Mesenteric fat pad (tissue), 1 donor: ENCODE measurements at regions not wholly inside any gene's neighbourhood (a gene's known extent, or its start where the extent isn't known, plus 50 kb on each side); places are given as distances from the start of the nearest gene placed in this dataset.

Experiments
- DNase-seq: peaks from one replicate; pipeline ENCODE4 v3.0.0-alpha.2; 2020; ENCODE audit warnings: low spot score
- donor health status: DM: yes; HTN: yes; CAD: no.

GRCh38 chr7:36096460-36097095, 56.5 kb upstream of the EEPD1 start:
- no peak for DNase-seq

- no peak for DNase-seq
Observed at GRCh38 chr7:36098096-36098495, 55.0 kb upstream of the EEPD1 start.

GRCh38 chr7:36100226-36100625, 52.8 kb upstream of the EEPD1 start:
- no peak for DNase-seq

GRCh38 chr7:36100634-36101033, 52.4 kb upstream of the EEPD1 start:
- no peak for DNase-seq
